Tibial nerve (tissue), 4 donors: ENCODE measurements at regions not wholly inside any gene's neighbourhood (a gene's known extent, or its start where the extent isn't known, plus 50 kb on each side); places are given as distances from the start of the nearest gene placed in this dataset.

Experiments used
- DNase-seq, 2 donors: peaks; one replicate each; pipeline ENCODE4 v3.0.0-alpha.2; 2019; ENCODE audit warnings: low spot score in 2 of 2
- H3K27ac ChIP-seq, 4 donors: fragments of 200-600 bp; sonication (generic) in 3 of 4; one replicate each; pipeline ENCODE4 v1.5.1; 2017 to 2019; ENCODE audit warnings: mild to moderate bottlenecking in 1 of 4
- H3K27me3 ChIP-seq, 2 donors: fragments of 200-600 bp; sonication (generic) in 1 of 2; one replicate each; pipeline versions ENCODE4 v1.5.1 to v1.6.0; 2017 to 2019
- H3K36me3 ChIP-seq, 3 donors: fragments of 200-600 bp; sonication (generic); one replicate each; pipeline ENCODE4 v1.5.1; 2018 to 2019
- H3K4me1 ChIP-seq, 4 donors: fragments of 200-600 bp; sonication (generic) in 3 of 4; one replicate each; pipeline ENCODE4 v1.5.1; 2017 to 2019
- H3K4me3 ChIP-seq, 4 donors: fragments of 200-600 bp; sonication (generic) in 3 of 4; one replicate each; pipeline ENCODE4 v1.5.1; 2017 to 2019; ENCODE audit warnings: mild to moderate bottlenecking in 1 of 4, moderate library complexity in 1 of 4
- H3K9me3 ChIP-seq, 4 donors: fragments of 200-600 bp; sonication (generic) in 3 of 4; one replicate each; pipeline ENCODE4 v1.5.1; 2017 to 2019
- CTCF ChIP-seq, 5 experiments: fragments of 200-600 bp in 3 of 5; fragments of 450-650 bp in 2 of 5; sonication (generic) in 3 of 5; IDR thresholded peaks; one replicate each; pipeline ENCODE4 v1.5.1; 2016 to 2019; ENCODE audit warnings: antibody characterized with exemption in 5 of 5, mild to moderate bottlenecking in 3 of 5, moderate library complexity in 2 of 5
- EP300 ChIP-seq, 2 donors: sonication (generic); formaldehyde crosslinking; IDR thresholded peaks; one replicate each; pipeline ENCODE4 v1.6.1; 2017; ENCODE audit warnings: antibody characterized with exemption in 2 of 2, mild to moderate bottlenecking in 1 of 2
- POLR2A ChIP-seq, 2 donors: fragments of 450-650 bp; IDR thresholded peaks; one replicate each; pipeline ENCODE4 v1.6.1; 2017; ENCODE audit warnings: antibody characterized with exemption in 2 of 2, mild to moderate bottlenecking in 2 of 2, moderate library complexity in 2 of 2
- WGBS, 2 donors: methylation state at CpG; one replicate each; pipeline ENCODE4 v1.1.5; 2018; 5-methylcytosine and 5-hydroxymethylcytosine counted together

GRCh38 chr1:5645135-5645399, 347.2 kb downstream of the NPHP4 start:
- Histone ChIP-seq H3K4me3 (no peak overlapping the region), H3K27ac (no peak overlapping the region), H3K4me1 (no peaks in the 10 kb centered on the region), H3K9me3 (peaks cover 0 to 21% (median 0%) of the 10 kb centered on the region in 4 donors), H3K36me3 (no peaks in the 10 kb centered on the region), H3K27me3 (peaks cover 0 to 3% of the 10 kb centered on the region in 2 donors)
- no peak for TF ChIP-seq CTCF (IDR thresholded peaks at IDR 0.05)
- TF ChIP-seq POLR2A (IDR thresholded peaks at IDR 0.05): no peak
- no peak for TF ChIP-seq EP300 (IDR thresholded peaks at IDR 0.05)
- DNase-seq: no peak
- WGBS, 2 donors: 78 to 84% methylated on average over 5 of the region's 5 CpGs

- WGBS, 2 donors: 83 to 86% methylated on average over 10 to 11 of the region's 12 CpGs
These were observed 347.7 kb downstream of the NPHP4 start for GRCh38 chr1:5644281-5645134.

GRCh38 chr1:5643360-5644107, 348.7 kb downstream of the NPHP4 start:
- no peaks in the 10 kb centered on the region for H3K27me3 ChIP-seq
- DNase-seq: no peak
- WGBS, 2 donors: 78 to 79% methylated on average over 12 to 15 of the region's 15 CpGs

More at GRCh38 chr1:5644281-5645134, 347.7 kb downstream of the NPHP4 start:
- no peak for DNase-seq
- H3K36me3 ChIP-seq: no peaks in the 10 kb centered on the region
- peaks cover 0 to 21% (median 0%) of the 10 kb centered on the region in 4 donors for H3K9me3 ChIP-seq
- no peaks in the 10 kb centered on the region for H3K4me1 ChIP-seq
- no peaks in the 10 kb centered on the region for H3K27me3 ChIP-seq
- H3K4me3 ChIP-seq: no peak overlapping the region
- TF ChIP-seq EP300 (IDR thresholded peaks at IDR 0.05) (no peak), CTCF (IDR thresholded peaks at IDR 0.05) (no peak), POLR2A (IDR thresholded peaks at IDR 0.05) (no peak)
- no peak overlapping the region for H3K27ac ChIP-seq

GRCh38 chr1:5640845-5641244, 351.4 kb downstream of the NPHP4 start:
- peaks cover 0 to 16% (median 0%) of the 10 kb centered on the region in 4 donors for H3K9me3 ChIP-seq
- peaks cover 0 to 8% of the 10 kb centered on the region in 2 donors for H3K27me3 ChIP-seq
- WGBS, 2 donors: 58 to 65% methylated on average over 6 of the region's 6 CpGs

More at GRCh38 chr1:5643360-5644107, 348.7 kb downstream of the NPHP4 start:
- no peak overlapping the region for H3K4me3 ChIP-seq
- no peaks in the 10 kb centered on the region for H3K36me3 ChIP-seq
- peaks cover 0 to 21% (median 0%) of the 10 kb centered on the region in 4 donors for H3K9me3 ChIP-seq
- no peak for TF ChIP-seq CTCF (IDR thresholded peaks at IDR 0.05)
- no peak for TF ChIP-seq EP300 (IDR thresholded peaks at IDR 0.05)
- no peak for TF ChIP-seq POLR2A (IDR thresholded peaks at IDR 0.05)
- H3K4me1 ChIP-seq: no peaks in the 10 kb centered on the region
- H3K27ac ChIP-seq: no peak overlapping the region

More at GRCh38 chr1:5640845-5641244, 351.4 kb downstream of the NPHP4 start:
- Histone ChIP-seq H3K4me3 (no peak overlapping the region), H3K27ac (no peak overlapping the region), H3K4me1 (no peaks in the 10 kb centered on the region), H3K36me3 (no peaks in the 10 kb centered on the region)
- TF ChIP-seq EP300 (IDR thresholded peaks at IDR 0.05) (no peak), CTCF (IDR thresholded peaks at IDR 0.05) (no peak), POLR2A (IDR thresholded peaks at IDR 0.05) (no peak)
- no peak for DNase-seq
